ENCODE measurements at regions not wholly inside any gene's neighbourhood (a gene's known extent, or its start where the extent isn't known, plus 50 kb on each side); places are given as distances from the start of the nearest gene placed in this dataset.

DNA sequence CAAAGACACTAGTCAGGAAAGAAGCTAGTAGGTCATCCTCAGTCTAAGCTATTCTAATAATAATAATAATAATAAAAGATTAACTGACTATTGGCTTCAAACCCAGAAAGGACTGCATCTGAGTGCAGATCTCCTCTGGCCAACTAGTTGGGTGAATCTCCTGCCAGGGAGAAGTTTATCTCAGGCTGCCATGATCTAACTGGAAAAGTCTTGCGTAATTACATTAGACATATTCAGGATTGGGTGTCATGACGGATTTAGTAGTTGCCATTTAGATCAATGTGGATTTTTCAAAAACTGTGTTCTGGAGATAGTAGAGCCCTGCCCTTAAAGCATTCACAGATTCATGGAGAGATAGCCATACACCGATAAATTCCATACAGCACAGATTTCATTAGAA, 69.5 kb downstream of the KIF2B start:
- TF ChIP-seq, protein P1, sequence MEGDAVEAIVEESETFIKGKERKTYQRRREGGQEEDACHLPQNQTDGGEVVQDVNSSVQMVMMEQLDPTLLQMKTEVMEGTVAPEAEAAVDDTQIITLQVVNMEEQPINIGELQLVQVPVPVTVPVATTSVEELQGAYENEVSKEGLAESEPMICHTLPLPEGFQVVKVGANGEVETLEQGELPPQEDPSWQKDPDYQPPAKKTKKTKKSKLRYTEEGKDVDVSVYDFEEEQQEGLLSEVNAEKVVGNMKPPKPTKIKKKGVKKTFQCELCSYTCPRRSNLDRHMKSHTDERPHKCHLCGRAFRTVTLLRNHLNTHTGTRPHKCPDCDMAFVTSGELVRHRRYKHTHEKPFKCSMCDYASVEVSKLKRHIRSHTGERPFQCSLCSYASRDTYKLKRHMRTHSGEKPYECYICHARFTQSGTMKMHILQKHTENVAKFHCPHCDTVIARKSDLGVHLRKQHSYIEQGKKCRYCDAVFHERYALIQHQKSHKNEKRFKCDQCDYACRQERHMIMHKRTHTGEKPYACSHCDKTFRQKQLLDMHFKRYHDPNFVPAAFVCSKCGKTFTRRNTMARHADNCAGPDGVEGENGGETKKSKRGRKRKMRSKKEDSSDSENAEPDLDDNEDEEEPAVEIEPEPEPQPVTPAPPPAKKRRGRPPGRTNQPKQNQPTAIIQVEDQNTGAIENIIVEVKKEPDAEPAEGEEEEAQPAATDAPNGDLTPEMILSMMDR (IDR thresholded peaks at IDR 0.05) = no peak
- TF ChIP-seq EZH2 (IDR thresholded peaks at IDR 0.05; ENCODE audit: borderline replicate concordance, insufficient read depth, low read depth, low read length, poor library complexity, severe bottlenecking) = no peak
